Neural progenitor cell (in vitro differentiated cells): ENCODE measurements at regions not wholly inside any gene's neighbourhood (a gene's known extent, or its start where the extent isn't known, plus 50 kb on each side); places are given as distances from the start of the nearest gene placed in this dataset.
"Not testable (repeated sequence)": the region's sequence is repeated elsewhere in the genome, so short reads cannot be mapped to it uniquely, and the experiment has no call there.

ENCODE experiments used
- DNase-seq: peaks from one replicate; pipeline ENCODE4 v3.0.0-alpha.2; 2016; ENCODE audit warnings: low spot score
- H2AFZ ChIP-seq: fragments of 200-600 bp; sonication (generic); replicated peaks from 2 replicates; pipeline ENCODE4 v1.6.1; 2016; ENCODE audit warnings: antibody characterized with exemption
- H3F3A ChIP-seq: fragments of 200-600 bp; sonication (generic); 2 replicates; pipeline ENCODE4 v1.6.1; 2016; ENCODE audit warnings: antibody characterized with exemption, low read depth
- H3K27ac ChIP-seq: fragments of 200-600 bp; sonication (generic); 2 replicates; pipeline ENCODE4 v1.5.1; 2016; ENCODE audit warnings: mild to moderate bottlenecking
- H3K27me3 ChIP-seq: fragments of 200-600 bp; sonication (generic); 2 replicates; pipeline ENCODE4 v1.6.1; 2016; ENCODE audit warnings: mild to moderate bottlenecking, moderate library complexity
- H3K36me3 ChIP-seq: fragments of 200-600 bp; sonication (generic); 2 replicates; pipeline ENCODE4 v1.5.1; 2016
- H3K4me1 ChIP-seq: fragments of 200-600 bp; sonication (generic); 2 replicates; pipeline ENCODE4 v1.6.1; 2016; ENCODE audit warnings: mixed run types
- H3K4me2 ChIP-seq: fragments of 200-600 bp; sonication (generic); 2 replicates; pipeline ENCODE4 v1.6.1; 2016
- H3K4me3 ChIP-seq: fragments of 200-600 bp; sonication (generic); 2 replicates; pipeline ENCODE4 v1.5.1; 2016
- H3K79me2 ChIP-seq: fragments of 200-600 bp; sonication (generic); 2 replicates; pipeline ENCODE4 v1.6.1; 2016; ENCODE audit warnings: low read depth
- H3K9ac ChIP-seq: fragments of 200-600 bp; sonication (generic); 2 replicates; pipeline ENCODE4 v1.6.1; 2016
- H3K9me3 ChIP-seq: fragments of 200-600 bp; sonication (generic); 2 replicates; pipeline ENCODE4 v1.5.1; 2016; ENCODE audit warnings: low read depth
- H4K20me1 ChIP-seq: fragments of 200-600 bp; sonication (generic); 2 replicates; pipeline ENCODE4 v1.6.1; 2016; ENCODE audit warnings: low read depth
- H3K27ac Mint-ChIP-seq: 3 replicates; pipeline ENCODE4 v1.8.0; 2021; ENCODE audit warnings: mixed read lengths
- H3K27me3 Mint-ChIP-seq: 2 replicates; pipeline ENCODE4 v1.8.0; 2022; ENCODE audit warnings: low read depth, mild to moderate bottlenecking, inconsistent platforms, moderate library complexity, mixed read lengths; ENCODE audit not compliant: insufficient read depth
- H3K36me3 Mint-ChIP-seq: 3 replicates; pipeline ENCODE4 v1.8.0; 2021; ENCODE audit warnings: mixed read lengths
- H3K4me1 Mint-ChIP-seq: 3 replicates; pipeline ENCODE4 v1.8.0; 2021; ENCODE audit warnings: mixed read lengths
- H3K4me3 Mint-ChIP-seq: 3 replicates; pipeline ENCODE4 v1.8.0; 2021; ENCODE audit warnings: mild to moderate bottlenecking, moderate library complexity, mixed read lengths
- H3K9me3 Mint-ChIP-seq: 3 replicates; pipeline ENCODE4 v1.8.0; 2020; ENCODE audit warnings: mixed read lengths
- EZH2 ChIP-seq: fragments of 200-600 bp; sonication (generic); IDR thresholded peaks from 2 replicates; pipeline ENCODE4 v1.6.1; 2017; ENCODE audit warnings: antibody characterized with exemption, mild to moderate bottlenecking, moderate library complexity
- EZH2phosphoT487 ChIP-seq: fragments of 200-600 bp; sonication (generic); IDR thresholded peaks from 2 replicates; pipeline ENCODE4 v1.6.1; 2017; ENCODE audit warnings: antibody characterized with exemption
- TF ChIP-seq, protein P1 (sequence below): fragments of 200-600 bp; sonication (generic); IDR thresholded peaks from 2 replicates; pipeline ENCODE4 v1.5.1; 2017; ENCODE audit warnings: antibody characterized with exemption, mild to moderate bottlenecking

DNA sequence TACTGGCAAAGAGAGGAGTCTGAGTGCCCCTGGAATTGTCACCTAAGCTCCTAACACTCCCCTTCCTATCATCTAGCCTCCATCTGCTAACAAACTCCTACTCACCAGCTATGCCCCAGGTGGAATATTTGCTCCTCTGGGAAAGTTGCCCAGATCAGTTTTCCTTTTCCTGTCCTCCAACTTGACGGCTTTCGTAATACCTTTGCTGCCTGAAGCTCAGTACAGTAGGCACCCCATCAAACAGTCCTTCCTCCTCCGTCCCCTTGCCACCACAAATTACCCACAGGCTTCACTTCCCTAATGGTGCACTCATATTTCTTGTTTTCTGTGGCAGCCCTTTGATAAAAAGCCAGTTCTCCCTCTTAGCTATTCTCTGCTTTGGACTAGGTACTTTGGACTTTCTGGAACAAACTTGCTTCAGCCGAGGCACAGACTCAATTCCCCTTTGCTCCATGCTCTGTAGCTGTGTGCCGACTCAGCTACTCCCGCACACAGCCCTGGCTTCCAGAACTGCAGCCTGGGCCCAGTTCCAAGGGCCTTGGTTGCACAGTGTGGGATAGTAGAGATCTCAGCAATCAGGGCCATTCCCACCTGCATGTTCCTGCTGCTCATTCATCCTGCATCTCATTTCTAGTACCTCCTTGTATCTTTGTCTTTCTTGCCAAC, 605.1 kb downstream of the BCOR start:
- peaks cover 5% of the 10 kb centered on the region for H3K27me3 Mint-ChIP-seq
- H3K4me3 ChIP-seq: no peak overlapping the region
- no peak for DNase-seq
- H3K36me3 ChIP-seq: no peaks in the 10 kb centered on the region
- no peak overlapping the region for H3K4me2 ChIP-seq
- H3K4me1 ChIP-seq: no peaks in the 10 kb centered on the region
- no peaks in the 10 kb centered on the region for H4K20me1 ChIP-seq
- H3K9ac ChIP-seq: no peak overlapping the region
- no peaks in the 10 kb centered on the region for H3K4me1 Mint-ChIP-seq
- no peaks in the 10 kb centered on the region for H3K36me3 Mint-ChIP-seq
- H3K27me3 ChIP-seq: no peaks in the 10 kb centered on the region
- H3F3A ChIP-seq: no peaks in the 10 kb centered on the region
- peaks cover 6% of the 10 kb centered on the region for H3K9me3 Mint-ChIP-seq
- no peaks in the 10 kb centered on the region for H3K79me2 ChIP-seq
- no peaks in the 10 kb centered on the region for H3K9me3 ChIP-seq
- H3K4me3 Mint-ChIP-seq: no peak overlapping the region
- H3K27ac Mint-ChIP-seq: no peak overlapping the region
- TF ChIP-seq EZH2phosphoT487 (no peak), EZH2 (no peak)
- TF ChIP-seq, protein P1, sequence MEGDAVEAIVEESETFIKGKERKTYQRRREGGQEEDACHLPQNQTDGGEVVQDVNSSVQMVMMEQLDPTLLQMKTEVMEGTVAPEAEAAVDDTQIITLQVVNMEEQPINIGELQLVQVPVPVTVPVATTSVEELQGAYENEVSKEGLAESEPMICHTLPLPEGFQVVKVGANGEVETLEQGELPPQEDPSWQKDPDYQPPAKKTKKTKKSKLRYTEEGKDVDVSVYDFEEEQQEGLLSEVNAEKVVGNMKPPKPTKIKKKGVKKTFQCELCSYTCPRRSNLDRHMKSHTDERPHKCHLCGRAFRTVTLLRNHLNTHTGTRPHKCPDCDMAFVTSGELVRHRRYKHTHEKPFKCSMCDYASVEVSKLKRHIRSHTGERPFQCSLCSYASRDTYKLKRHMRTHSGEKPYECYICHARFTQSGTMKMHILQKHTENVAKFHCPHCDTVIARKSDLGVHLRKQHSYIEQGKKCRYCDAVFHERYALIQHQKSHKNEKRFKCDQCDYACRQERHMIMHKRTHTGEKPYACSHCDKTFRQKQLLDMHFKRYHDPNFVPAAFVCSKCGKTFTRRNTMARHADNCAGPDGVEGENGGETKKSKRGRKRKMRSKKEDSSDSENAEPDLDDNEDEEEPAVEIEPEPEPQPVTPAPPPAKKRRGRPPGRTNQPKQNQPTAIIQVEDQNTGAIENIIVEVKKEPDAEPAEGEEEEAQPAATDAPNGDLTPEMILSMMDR: no peak
- H2AFZ ChIP-seq: no peak overlapping the region
- no peak overlapping the region for H3K27ac ChIP-seq

GRCh38 chrX:39493168-39493567, 604.6 kb downstream of the BCOR start:
- H3F3A ChIP-seq: no peaks in the 10 kb centered on the region
- peaks cover 5% of the 10 kb centered on the region for H3K27me3 Mint-ChIP-seq
- no peaks in the 10 kb centered on the region for H3K4me1 ChIP-seq
- H3K9me3 ChIP-seq: no peaks in the 10 kb centered on the region
- H3K79me2 ChIP-seq: no peaks in the 10 kb centered on the region
- peaks cover 6% of the 10 kb centered on the region for H3K9me3 Mint-ChIP-seq
- no peaks in the 10 kb centered on the region for H3K36me3 ChIP-seq
- H3K9ac ChIP-seq: no peak overlapping the region
- H3K4me3 Mint-ChIP-seq: no peak overlapping the region
- H3K4me3 ChIP-seq: no peak overlapping the region
- no peaks in the 10 kb centered on the region for H3K27me3 ChIP-seq
- H3K4me1 Mint-ChIP-seq: no peaks in the 10 kb centered on the region
- TF ChIP-seq, protein P1: no peak
- TF ChIP-seq EZH2: no peak
- no peak for TF ChIP-seq EZH2phosphoT487
- no peaks in the 10 kb centered on the region for H4K20me1 ChIP-seq
- H2AFZ ChIP-seq: no peak overlapping the region
- no peak overlapping the region for H3K27ac ChIP-seq
- no peak overlapping the region for H3K4me2 ChIP-seq
- no peaks in the 10 kb centered on the region for H3K36me3 Mint-ChIP-seq
- no peak for DNase-seq
- no peak overlapping the region for H3K27ac Mint-ChIP-seq

DNA sequence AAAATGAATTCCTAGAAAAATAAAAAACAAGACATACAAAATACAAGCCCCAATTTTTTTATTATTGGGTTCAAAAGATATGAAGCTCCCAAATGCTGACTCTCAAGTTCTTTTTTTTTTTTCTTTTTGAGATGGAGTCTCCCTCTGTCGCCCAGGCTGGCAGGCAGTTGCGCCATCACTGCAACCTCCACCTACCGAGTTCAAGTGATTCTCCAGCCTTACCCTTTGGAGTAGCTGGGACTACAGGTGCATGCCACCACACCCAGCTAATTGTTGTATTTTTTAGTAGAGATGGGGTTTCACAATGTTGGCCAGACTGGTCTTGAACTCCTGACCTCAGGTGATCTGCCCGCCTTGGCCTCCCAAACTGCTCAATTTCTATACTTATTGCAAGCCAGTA, 600.6 kb downstream of the BCOR start:
- H3K4me3 ChIP-seq, H3K79me2 ChIP-seq, H3K27ac ChIP-seq, H3K27me3 Mint-ChIP-seq, H3K36me3 Mint-ChIP-seq, H3F3A ChIP-seq, H3K36me3 ChIP-seq, H3K4me3 Mint-ChIP-seq, H2AFZ ChIP-seq, H3K27me3 ChIP-seq, DNase-seq, H4K20me1 ChIP-seq, H3K27ac Mint-ChIP-seq, H3K9me3 Mint-ChIP-seq, H3K4me1 Mint-ChIP-seq, H3K9me3 ChIP-seq, H3K4me1 ChIP-seq, H3K4me2 ChIP-seq, H3K9ac ChIP-seq: not testable (repeated sequence)

- Mint-ChIP-seq H3K27me3 (peaks cover 7% of the 10 kb centered on the region), H3K4me1 (no peaks in the 10 kb centered on the region), H3K4me3 (no peak overlapping the region), H3K9me3 (peaks cover 7% of the 10 kb centered on the region), H3K36me3 (no peaks in the 10 kb centered on the region), H3K27ac (no peak overlapping the region)
- no peak overlapping the region for H3K9ac ChIP-seq
- DNase-seq: no peak
- H3K4me3 ChIP-seq: no peak overlapping the region
- H3K27ac ChIP-seq: no peak overlapping the region
- no peaks in the 10 kb centered on the region for H3K36me3 ChIP-seq
- H4K20me1 ChIP-seq: no peaks in the 10 kb centered on the region
- no peaks in the 10 kb centered on the region for H3K9me3 ChIP-seq
- H3K27me3 ChIP-seq: no peaks in the 10 kb centered on the region
- TF ChIP-seq EZH2: no peak
- TF ChIP-seq, protein P1: no peak
- no peak for TF ChIP-seq EZH2phosphoT487
- H3K4me1 ChIP-seq: no peaks in the 10 kb centered on the region
- no peaks in the 10 kb centered on the region for H3K79me2 ChIP-seq
- H2AFZ ChIP-seq: no peak overlapping the region
- H3K4me2 ChIP-seq: no peak overlapping the region
- no peaks in the 10 kb centered on the region for H3F3A ChIP-seq
Observed at GRCh38 chrX:39497702-39498265, 600.0 kb downstream of the BCOR start.
